Mammary epithelial cell (primary cell): ENCODE measurements at regions not wholly inside any gene's neighbourhood (a gene's known extent, or its start where the extent isn't known, plus 50 kb on each side); places are given as distances from the start of the nearest gene placed in this dataset.

Experiments used
- CTCF ChIP-seq, 2 donors: IDR thresholded peaks in 1 of 2; conservative IDR thresholded peaks in 1 of 2; 2 replicates each; pipeline ENCODE4 v1.5.1; 2011 to 2012; ENCODE audit warnings: inconsistent platforms in 2 of 2, low read length in 2 of 2, mild to moderate bottlenecking in 2 of 2, control low read depth in 1 of 2, low read depth in 1 of 2; ENCODE audit not compliant: insufficient read depth in 1 of 2; ENCODE audit errors: extremely low read depth in 1 of 2
- EZH2 ChIP-seq: IDR thresholded peaks from 2 replicates; pipeline ENCODE4 v1.6.1; 2012; ENCODE audit warnings: low read length, inconsistent platforms, borderline replicate concordance

- TF ChIP-seq EZH2 (no peak), CTCF (conservative IDR thresholded peaks at IDR 0.05 in 1 of 2, IDR thresholded peaks at IDR 0.05 in 1 of 2; ENCODE audit: extremely low read depth in 1 of 2, insufficient read depth in 1 of 2, low read depth in 1 of 2, low read length in 2 of 2) (no peak)
These were observed 509.0 kb upstream of the CXADR start for GRCh38 chr21:17003763-17004373.
